GM23338 (cell line): ENCODE measurements at regions not wholly inside any gene's neighbourhood (a gene's known extent, or its start where the extent isn't known, plus 50 kb on each side); places are given as distances from the start of the nearest gene placed in this dataset.

Experiments used
- ATAC-seq: fragments of 200-7000 bp; cut with Tn5 transposase; 3 replicates; pipeline ENCODE4 v1.9.1; 2020
- DNase-seq: peaks from one replicate; pipeline ENCODE4 v3.0.0-alpha.2; 2015; ENCODE audit warnings: low spot score
- H2AFZ ChIP-seq: fragments of 200-600 bp; sonication (generic); 2 replicates; pipeline ENCODE4 v1.8.0; 2016; ENCODE audit warnings: antibody characterized with exemption, mild to moderate bottlenecking, moderate library complexity
- H3F3A ChIP-seq: fragments of 200-600 bp; sonication (generic); replicated peaks from 2 replicates; pipeline ENCODE4 v1.8.0; 2017; ENCODE audit warnings: antibody characterized with exemption, mixed run types, low read depth
- H3K27ac ChIP-seq: fragments of 200-600 bp; sonication (generic); 2 replicates; pipeline ENCODE4 v1.6.1; 2016; ENCODE audit warnings: low read depth
- H3K27me3 ChIP-seq: fragments of 200-600 bp; sonication (generic); 2 replicates; pipeline ENCODE4 v1.8.0; 2016; ENCODE audit warnings: mild to moderate bottlenecking, mixed run types, moderate library complexity; ENCODE audit not compliant: insufficient read depth
- H3K36me3 ChIP-seq: fragments of 200-600 bp; sonication (generic); 2 replicates; pipeline ENCODE4 v1.8.0; 2016; ENCODE audit warnings: mild to moderate bottlenecking; ENCODE audit not compliant: insufficient read depth
- H3K4me1 ChIP-seq: fragments of 200-600 bp; sonication (generic); 2 replicates; pipeline ENCODE4 v1.8.0; 2016; ENCODE audit warnings: mild to moderate bottlenecking, moderate library complexity; ENCODE audit not compliant: insufficient read depth
- H3K4me2 ChIP-seq: fragments of 200-600 bp; sonication (generic); 2 replicates; pipeline ENCODE4 v1.7.1; 2017; ENCODE audit warnings: mixed run types
- H3K4me3 ChIP-seq: fragments of 200-600 bp; sonication (generic); 2 replicates; pipeline ENCODE4 v1.6.1; 2016; ENCODE audit warnings: mixed run types
- H3K79me2 ChIP-seq: fragments of 200-600 bp; sonication (generic); replicated peaks from 2 replicates; pipeline ENCODE4 v1.8.0; 2017; ENCODE audit warnings: mild to moderate bottlenecking; ENCODE audit not compliant: insufficient read depth
- H3K9me2 ChIP-seq: fragments of 200-600 bp; sonication (generic); 2 replicates; pipeline ENCODE4 v1.8.0; 2017; ENCODE audit not compliant: insufficient read depth
- H4K20me1 ChIP-seq: fragments of 200-600 bp; sonication (generic); replicated peaks from 2 replicates; pipeline ENCODE4 v1.8.0; 2017; ENCODE audit warnings: mild to moderate bottlenecking; ENCODE audit not compliant: insufficient read depth
- H3K27ac Mint-ChIP-seq: 2 replicates; pipeline ENCODE4 v1.8.0; 2020; ENCODE audit warnings: inconsistent platforms, mild to moderate bottlenecking, moderate library complexity, mixed read lengths
- H3K27me3 Mint-ChIP-seq: 3 replicates; pipeline ENCODE4 v1.8.0; 2022; ENCODE audit warnings: low read depth, mild to moderate bottlenecking, moderate library complexity, mixed read lengths, inconsistent platforms; ENCODE audit not compliant: insufficient read depth, poor library complexity
- H3K36me3 Mint-ChIP-seq: 3 replicates; pipeline ENCODE4 v1.8.0; 2021; ENCODE audit warnings: low read depth, mild to moderate bottlenecking, inconsistent platforms, moderate library complexity, mixed read lengths
- H3K4me1 Mint-ChIP-seq: 3 replicates; pipeline ENCODE4 v1.8.0; 2020; ENCODE audit warnings: mild to moderate bottlenecking, inconsistent platforms, mixed read lengths
- H3K4me3 Mint-ChIP-seq: 3 replicates; pipeline ENCODE4 v1.8.0; 2021; ENCODE audit warnings: moderate library complexity, mild to moderate bottlenecking, inconsistent platforms, mixed read lengths
- H3K9me3 Mint-ChIP-seq: 3 replicates; pipeline ENCODE4 v1.8.0; 2020; ENCODE audit warnings: moderate library complexity, mild to moderate bottlenecking, inconsistent platforms, mixed read lengths
- CREB1 ChIP-seq: fragments of 250-450 bp; sonication (Bioruptor Pico); IDR thresholded peaks from 2 replicates; pipeline ENCODE4 v1.5.0; 2020; ENCODE audit warnings: low read depth, mild to moderate bottlenecking, moderate library complexity
- EZH2 ChIP-seq: fragments of 200-600 bp; sonication (generic); IDR thresholded peaks from one replicate; pipeline ENCODE4 v1.8.0; 2017; ENCODE audit warnings: antibody characterized with exemption, mild to moderate bottlenecking, low read depth; ENCODE audit not compliant: unreplicated experiment
- EZH2phosphoT487 ChIP-seq: fragments of 200-600 bp; sonication (generic); IDR thresholded peaks from one replicate; pipeline ENCODE4 v1.8.1; 2018; ENCODE audit warnings: antibody characterized with exemption; ENCODE audit not compliant: unreplicated experiment
- JUNB ChIP-seq: IDR thresholded peaks from one replicate; pipeline ENCODE4 v1.6.1; 2016; ENCODE audit warnings: antibody characterized with exemption; ENCODE audit not compliant: unreplicated experiment
- NANOG ChIP-seq: IDR thresholded peaks from 2 replicates; pipeline ENCODE4 v1.6.1; 2016; ENCODE audit warnings: antibody characterized with exemption, borderline replicate concordance
- POLR2AphosphoS5 ChIP-seq: IDR thresholded peaks from 2 replicates; pipeline ENCODE4 v1.6.1; 2016; ENCODE audit warnings: antibody characterized with exemption, low read depth
- STAT1 ChIP-seq: IDR thresholded peaks from one replicate; pipeline ENCODE4 v1.6.1; 2016; ENCODE audit warnings: antibody characterized with exemption; ENCODE audit not compliant: unreplicated experiment
- ZNF114 ChIP-seq: fragments of 250-450 bp; sonication (Bioruptor Pico); IDR thresholded peaks from 2 replicates; pipeline ENCODE4 v1.5.0; 2020; ENCODE audit warnings: mild to moderate bottlenecking, moderate library complexity
- ZNF331 ChIP-seq: fragments of 250-450 bp; sonication (Bioruptor Pico); IDR thresholded peaks from 2 replicates; pipeline ENCODE4 v1.5.0; 2020; ENCODE audit warnings: low read depth, mild to moderate bottlenecking, moderate library complexity
- ZNF462 ChIP-seq: fragments of 250-450 bp; sonication (Bioruptor Pico); IDR thresholded peaks from 2 replicates; pipeline ENCODE4 v1.5.0; 2020; ENCODE audit warnings: mild to moderate bottlenecking, moderate library complexity
- TF ChIP-seq, protein P1 (sequence below), 2 experiments: fragments of 200-600 bp in 1 of 2; sonication (generic) in 1 of 2; conservative IDR thresholded peaks; 2 replicates each; pipeline versions ENCODE4 v1.5.1 to v1.6.1; 2016 to 2017; ENCODE audit warnings: antibody characterized with exemption in 2 of 2, low read depth in 2 of 2, mild to moderate bottlenecking in 2 of 2, moderate library complexity in 1 of 2

- no peak overlapping the region for H2AFZ ChIP-seq
- no peaks in the 10 kb centered on the region for H3K4me1 ChIP-seq
- H3K27me3 Mint-ChIP-seq = no peaks in the 10 kb centered on the region
- H3K9me2 ChIP-seq = no peaks in the 10 kb centered on the region
- ATAC-seq = no peak
- no peak for DNase-seq
- H3K27ac ChIP-seq = no peak overlapping the region
- H3K4me3 Mint-ChIP-seq = no peak overlapping the region
- H3K4me2 ChIP-seq = no peak overlapping the region
- TF ChIP-seq EZH2 (no peak), ZNF331 (CRISPR knock-in tag) (no peak), NANOG (no peak), STAT1 (no peak), ZNF114 (CRISPR knock-in tag) (no peak), JUNB (no peak)
- TF ChIP-seq, protein P1, sequence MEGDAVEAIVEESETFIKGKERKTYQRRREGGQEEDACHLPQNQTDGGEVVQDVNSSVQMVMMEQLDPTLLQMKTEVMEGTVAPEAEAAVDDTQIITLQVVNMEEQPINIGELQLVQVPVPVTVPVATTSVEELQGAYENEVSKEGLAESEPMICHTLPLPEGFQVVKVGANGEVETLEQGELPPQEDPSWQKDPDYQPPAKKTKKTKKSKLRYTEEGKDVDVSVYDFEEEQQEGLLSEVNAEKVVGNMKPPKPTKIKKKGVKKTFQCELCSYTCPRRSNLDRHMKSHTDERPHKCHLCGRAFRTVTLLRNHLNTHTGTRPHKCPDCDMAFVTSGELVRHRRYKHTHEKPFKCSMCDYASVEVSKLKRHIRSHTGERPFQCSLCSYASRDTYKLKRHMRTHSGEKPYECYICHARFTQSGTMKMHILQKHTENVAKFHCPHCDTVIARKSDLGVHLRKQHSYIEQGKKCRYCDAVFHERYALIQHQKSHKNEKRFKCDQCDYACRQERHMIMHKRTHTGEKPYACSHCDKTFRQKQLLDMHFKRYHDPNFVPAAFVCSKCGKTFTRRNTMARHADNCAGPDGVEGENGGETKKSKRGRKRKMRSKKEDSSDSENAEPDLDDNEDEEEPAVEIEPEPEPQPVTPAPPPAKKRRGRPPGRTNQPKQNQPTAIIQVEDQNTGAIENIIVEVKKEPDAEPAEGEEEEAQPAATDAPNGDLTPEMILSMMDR (conservative IDR thresholded peaks at IDR 0.05; ENCODE audit: low read depth in 2 of 2) = peak in 1 of 2 experiments; percentile 31; a peak in 2 of 4 replicates
- no peaks in the 10 kb centered on the region for H3K79me2 ChIP-seq
- no peaks in the 10 kb centered on the region for H3F3A ChIP-seq
- no peak overlapping the region for H3K27ac Mint-ChIP-seq
- no peaks in the 10 kb centered on the region for H3K27me3 ChIP-seq
- no peaks in the 10 kb centered on the region for H3K36me3 ChIP-seq
- no peaks in the 10 kb centered on the region for H4K20me1 ChIP-seq
- H3K36me3 Mint-ChIP-seq = no peaks in the 10 kb centered on the region
- H3K4me1 Mint-ChIP-seq = no peaks in the 10 kb centered on the region
- no peaks in the 10 kb centered on the region for H3K9me3 Mint-ChIP-seq
- no peak overlapping the region for H3K4me3 ChIP-seq
Observed at GRCh38 chr2:142601794-142602193, 275.7 kb upstream of the KYNU start.

DNA sequence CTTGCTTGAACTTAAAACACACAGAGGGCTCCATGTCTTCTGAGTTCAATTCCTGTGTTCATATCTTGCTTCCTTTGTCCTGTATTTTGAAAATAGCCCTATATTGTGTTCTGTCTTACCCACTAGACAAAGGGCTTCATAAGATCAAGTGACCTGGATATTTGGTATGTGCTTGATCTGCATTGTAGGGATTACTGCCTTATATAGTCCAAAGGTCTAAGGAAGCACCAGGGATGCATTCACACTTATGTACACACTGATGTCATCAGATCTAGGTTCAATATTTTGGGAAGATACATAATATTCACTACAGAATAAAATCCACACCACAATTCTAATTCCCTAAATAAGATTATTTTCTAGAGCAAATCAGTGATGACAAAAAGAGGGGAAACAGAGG is 278.0 kb upstream of the KYNU start:
- no peak for DNase-seq
- Histone ChIP-seq H3K27me3 (no peaks in the 10 kb centered on the region), H3K79me2 (no peaks in the 10 kb centered on the region), H4K20me1 (no peaks in the 10 kb centered on the region), H3K4me3 (no peak overlapping the region), H2AFZ (no peak overlapping the region), H3K4me1 (no peaks in the 10 kb centered on the region), H3F3A (no peaks in the 10 kb centered on the region), H3K9me2 (0 out of 2 replicates have a peak, but pooled peaks cover 4% of the 10 kb centered on the region), H3K4me2 (no peak overlapping the region), H3K27ac (no peak overlapping the region), H3K36me3 (no peaks in the 10 kb centered on the region)
- Mint-ChIP-seq H3K9me3 (no peaks in the 10 kb centered on the region), H3K4me1 (no peaks in the 10 kb centered on the region), H3K27me3 (no peaks in the 10 kb centered on the region), H3K27ac (no peak overlapping the region), H3K4me3 (no peak overlapping the region), H3K36me3 (no peaks in the 10 kb centered on the region)
- TF ChIP-seq ZNF114 (CRISPR knock-in tag) (no peak), NANOG (no peak), CREB1 (no peak), EZH2 (no peak), POLR2AphosphoS5 (no peak), ZNF462 (no peak), EZH2phosphoT487 (no peak)
- TF ChIP-seq, protein P1 (conservative IDR thresholded peaks at IDR 0.05; ENCODE audit: low read depth in 2 of 2) = no peak
- ATAC-seq = no peak
